LoVo (cell line): ENCODE measurements at regions not wholly inside any gene's neighbourhood (a gene's known extent, or its start where the extent isn't known, plus 50 kb on each side); places are given as distances from the start of the nearest gene placed in this dataset.
"Not testable (repeated sequence)": the region's sequence is repeated elsewhere in the genome, so short reads cannot be mapped to it uniquely, and the experiment has no call there.

ENCODE experiments used
- DNase-seq: peaks from one replicate; pipeline ENCODE4 v3.0.0-alpha.2; 2016; ENCODE audit warnings: low spot score

DNA sequence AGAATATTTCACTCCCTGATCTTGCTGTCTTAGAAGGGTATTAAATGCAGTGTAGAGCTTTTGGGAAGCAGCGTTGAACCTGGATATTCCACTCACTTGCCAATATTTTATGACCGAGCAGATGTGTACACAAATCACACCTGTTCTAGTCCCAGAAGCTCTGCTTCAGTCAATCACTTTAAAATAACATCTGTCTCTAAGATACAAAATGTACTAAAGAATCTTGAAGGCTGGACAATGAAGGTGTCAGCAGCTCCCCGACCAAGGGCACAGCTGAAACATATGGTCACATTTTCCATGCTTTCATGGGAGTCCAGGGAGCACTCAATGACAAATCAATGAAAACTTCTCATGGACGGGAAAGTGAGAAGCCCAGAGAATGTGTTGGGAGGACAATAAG, 668.3 kb downstream of the PRIM2 start:
- DNase-seq = not testable (repeated sequence)

DNA sequence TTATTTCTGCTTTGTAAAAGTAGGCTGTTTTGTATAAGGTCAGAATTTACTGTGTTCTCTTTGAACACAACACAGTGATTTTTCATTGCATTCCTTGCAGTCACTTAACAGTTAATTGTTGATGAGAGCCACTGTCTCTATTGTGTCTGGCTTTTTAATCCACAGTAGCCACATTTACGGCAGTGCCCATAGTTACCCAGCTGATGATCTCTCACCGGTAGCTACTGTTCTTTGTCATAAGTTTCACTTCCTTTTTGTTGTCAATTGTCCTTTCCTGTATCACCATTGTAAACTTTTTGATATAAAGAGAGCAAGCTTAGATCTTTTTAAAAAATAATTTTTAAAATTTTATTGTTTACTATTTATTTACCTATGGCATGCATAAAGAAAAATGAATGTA, 669.2 kb downstream of the PRIM2 start:
- DNase-seq = not testable (repeated sequence)

DNA sequence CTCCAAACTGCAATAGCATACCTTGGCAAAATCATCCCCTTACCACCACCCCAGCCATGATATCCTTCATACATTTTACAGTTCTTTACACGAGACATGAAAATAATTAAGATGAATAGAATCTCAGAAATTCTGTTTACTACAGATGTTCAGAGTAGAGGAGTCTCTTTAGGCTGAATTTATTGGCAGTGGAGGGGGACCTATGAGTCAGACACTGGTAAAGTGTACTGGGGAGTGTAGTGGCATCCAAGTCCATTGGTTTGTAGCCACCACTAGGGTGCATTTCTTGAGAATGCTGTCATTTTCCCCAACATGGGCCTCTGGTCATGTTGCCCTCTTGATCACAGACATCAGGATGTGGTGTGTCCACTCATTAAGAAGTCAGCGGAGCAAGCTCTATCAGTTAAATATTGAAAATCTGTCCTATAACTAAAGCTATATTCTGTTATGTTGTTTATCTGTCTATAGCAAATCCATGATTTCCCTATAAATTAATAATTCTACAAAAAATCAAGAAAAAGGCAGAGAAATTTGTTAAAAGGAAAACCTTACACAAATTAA, 672.2 kb downstream of the PRIM2 start:
- not testable (repeated sequence) for DNase-seq

DNA sequence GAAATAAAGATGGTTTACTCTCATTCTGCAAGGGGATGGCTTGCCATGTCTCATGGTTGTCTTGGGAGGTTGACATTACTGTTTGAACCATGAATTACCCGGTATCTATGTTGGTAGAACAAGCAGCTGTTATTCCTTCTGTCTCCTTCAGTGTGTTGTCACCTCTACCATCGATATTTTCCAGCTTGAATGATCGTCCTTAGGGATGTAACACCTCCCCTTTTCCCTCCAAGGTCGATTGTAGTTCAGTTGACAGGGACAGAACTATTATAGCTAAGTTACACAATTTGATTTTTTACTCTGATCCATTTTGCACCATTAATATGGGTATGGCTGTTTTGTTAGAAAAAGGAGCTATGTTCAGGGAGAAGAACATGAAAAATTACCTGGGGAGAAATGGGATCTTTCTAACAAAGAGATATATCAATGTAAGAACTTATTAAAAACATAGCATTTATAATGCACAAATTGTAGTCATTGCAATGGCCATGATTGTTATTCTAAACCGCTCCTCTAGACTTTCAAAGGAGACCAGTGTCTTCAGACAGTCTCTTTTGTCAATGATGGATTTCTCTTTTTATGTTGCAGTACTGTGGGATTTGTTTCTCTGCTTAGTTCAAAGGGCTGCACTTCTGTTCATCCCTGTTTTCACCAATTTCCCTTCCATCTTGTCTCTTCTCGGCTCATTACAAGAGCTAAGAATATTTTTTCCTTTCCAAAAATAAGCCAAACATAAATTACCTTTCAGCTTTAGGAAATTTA, 681.6 kb downstream of the PRIM2 start:
- not testable (repeated sequence) for DNase-seq

DNA sequence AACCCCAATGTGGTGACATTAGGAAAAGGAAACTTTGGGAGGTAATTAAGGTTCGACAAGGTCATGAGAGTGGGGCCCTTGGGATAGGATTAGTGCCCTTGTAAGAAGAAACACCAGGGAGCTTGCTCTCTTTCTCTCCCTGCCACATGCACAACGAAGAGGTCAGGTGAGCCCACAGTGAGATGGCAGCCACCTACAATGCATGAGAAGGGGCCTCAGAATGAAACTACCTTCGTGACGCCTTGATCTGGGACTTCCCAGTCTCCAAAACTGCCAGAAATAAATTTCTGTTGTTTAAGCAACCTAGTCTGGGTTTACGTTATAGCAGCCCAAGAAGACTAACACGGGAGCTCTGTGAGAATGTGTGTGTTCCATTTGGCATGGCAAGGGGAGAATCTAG, 682.8 kb downstream of the PRIM2 start:
- not testable (repeated sequence) for DNase-seq

DNA sequence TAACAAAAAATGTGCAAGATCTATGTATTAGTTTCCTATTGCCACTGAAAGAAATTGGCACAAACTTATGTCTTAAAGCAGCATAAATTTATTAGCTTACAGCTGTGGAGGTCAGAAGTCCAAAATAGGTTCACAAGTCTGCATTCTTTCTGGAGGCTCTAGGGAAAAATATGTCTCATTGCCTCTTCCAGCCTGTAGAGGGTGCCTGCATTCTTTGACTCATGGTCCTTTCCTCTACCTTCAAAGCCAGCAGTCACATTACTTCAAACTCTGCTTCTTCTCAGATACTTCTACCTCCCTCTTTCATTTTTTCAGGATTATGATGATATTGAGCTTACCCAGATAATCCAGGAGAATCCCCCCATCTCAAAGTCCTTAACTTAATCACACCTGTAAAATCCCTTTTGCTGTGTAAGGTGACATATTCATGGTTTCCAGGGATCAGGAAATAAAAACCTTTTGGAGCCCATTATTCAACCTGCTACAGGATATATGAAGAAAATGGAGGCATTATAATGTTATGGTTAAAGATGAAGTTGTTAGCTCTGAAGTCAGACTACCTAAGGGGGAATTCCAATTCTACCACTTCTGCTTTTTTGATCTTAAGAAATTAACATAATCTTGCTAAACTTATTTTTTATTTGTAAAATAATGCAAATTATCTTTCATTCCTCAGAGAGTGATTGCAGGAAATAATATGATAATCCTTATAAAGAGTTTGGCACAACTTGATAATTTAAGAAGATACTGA, 686.2 kb downstream of the PRIM2 start:
- not testable (repeated sequence) for DNase-seq

DNA sequence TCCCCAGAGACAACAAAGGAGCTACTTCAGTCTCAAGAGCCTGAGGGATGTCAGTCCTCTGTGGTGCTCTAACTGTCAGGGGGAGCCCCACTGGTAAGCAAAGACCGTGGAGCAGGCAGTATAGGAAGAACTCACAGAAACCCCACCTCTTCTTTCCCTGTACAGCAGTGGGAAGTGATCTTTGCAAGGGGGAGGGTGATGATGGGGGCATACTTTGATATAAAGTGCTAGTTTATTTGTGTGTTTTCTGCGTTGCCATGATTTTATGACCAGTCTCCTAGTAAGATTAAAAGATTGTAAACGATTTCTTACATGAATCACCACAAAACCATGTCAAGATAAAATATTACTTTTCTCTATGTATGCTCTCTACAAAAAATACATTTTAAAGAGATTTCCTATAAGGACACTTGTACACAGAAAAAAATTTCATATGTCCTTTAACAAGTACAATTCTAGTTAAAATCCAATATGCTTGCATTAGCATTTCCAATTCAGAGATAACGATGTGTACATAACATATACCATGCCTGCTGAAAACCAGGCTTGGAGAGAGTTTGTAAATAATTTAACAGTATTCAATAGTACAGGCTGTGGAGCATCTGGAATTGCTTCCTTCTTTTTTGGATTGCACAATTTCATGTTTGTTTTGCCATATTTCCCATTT, 690.0 kb downstream of the PRIM2 start:
- DNase-seq = not testable (repeated sequence)

DNA sequence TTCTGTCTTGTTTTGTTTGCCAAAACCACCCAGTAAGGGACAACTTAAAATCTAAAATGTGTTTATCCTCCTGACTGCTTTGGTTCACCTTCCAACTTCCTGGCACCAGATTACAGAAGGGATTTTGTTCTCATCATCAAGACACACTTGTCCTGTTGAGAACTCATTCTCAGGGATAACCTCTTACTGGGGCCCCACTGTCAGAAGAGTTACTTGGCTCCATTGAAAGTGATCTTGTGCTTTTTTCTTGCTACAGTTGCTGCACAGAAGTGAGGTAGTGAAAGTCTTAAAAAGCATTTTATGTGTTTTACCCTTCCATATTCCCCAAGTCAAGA, 690.5 kb downstream of the PRIM2 start:
- DNase-seq = not testable (repeated sequence)

DNA sequence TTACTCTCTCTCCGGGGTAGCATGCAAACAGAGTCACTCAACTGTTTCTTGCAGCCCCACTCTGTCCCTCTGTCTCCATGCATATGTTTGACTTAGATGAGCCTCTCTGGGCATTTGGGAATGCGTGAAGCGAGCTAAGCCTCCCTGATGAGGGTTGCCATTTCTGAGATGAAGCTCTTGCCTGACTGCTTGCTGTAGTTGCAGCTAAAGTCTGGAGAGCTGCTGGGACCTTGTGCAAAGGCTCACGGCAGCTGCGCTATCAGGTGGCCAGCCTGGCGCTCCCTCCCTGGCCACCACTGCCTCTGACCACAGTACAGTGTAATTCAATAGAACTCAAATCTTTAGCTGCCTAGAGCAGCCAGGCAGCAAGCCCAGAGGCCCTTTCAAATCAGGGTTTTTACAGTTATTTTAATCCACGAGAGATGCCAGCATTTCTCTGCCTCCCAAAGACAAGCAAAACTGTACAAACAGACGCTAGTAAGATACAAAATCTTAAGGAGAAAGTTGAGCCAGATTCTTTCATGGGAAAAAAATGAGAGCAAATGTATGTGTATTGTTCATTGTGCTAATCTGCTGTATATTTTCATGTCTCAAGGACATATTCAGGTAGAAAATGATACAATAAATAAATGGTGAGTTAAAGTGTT, 694.6 kb downstream of the PRIM2 start:
- DNase-seq = not testable (repeated sequence)

DNA sequence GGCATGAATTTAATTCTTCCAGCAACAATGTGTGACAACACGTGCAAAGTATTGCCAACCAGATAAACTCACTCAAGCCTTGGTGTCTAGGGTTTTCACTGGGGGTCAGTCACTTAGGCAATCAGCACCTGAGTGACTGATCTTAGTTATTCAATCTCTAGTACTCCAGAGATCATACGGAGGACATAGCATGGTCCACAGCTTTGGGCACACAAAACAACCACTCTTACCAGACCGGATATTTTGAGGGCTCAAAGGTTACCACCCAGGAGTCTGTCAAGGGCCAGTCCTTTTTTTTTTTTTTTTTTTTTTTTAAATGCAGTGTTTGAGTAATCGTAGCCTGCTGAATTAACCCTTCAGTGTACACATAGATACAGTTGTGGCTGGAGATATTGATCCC, 699.2 kb downstream of the PRIM2 start:
- DNase-seq = not testable (repeated sequence)

DNA sequence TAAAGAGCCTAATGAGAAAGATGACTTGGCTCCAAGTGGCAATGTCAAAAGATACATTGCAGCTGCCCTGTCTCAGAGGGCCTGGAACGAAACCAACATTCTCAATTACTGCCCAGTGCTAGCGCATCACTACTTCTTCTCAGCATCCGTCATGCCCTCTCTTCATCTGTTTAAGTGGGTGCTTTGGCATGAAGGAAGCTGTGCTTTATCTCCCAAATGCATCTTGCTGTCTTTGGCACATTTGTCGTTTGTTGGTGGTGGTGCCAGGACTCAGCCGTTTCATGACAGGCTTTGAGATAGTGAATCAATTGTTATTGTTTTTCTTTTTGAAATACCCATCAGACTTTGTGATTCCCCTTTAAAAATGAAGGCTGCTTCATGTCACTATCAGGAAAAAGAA, 710.8 kb downstream of the PRIM2 start:
- not testable (repeated sequence) for DNase-seq

DNA sequence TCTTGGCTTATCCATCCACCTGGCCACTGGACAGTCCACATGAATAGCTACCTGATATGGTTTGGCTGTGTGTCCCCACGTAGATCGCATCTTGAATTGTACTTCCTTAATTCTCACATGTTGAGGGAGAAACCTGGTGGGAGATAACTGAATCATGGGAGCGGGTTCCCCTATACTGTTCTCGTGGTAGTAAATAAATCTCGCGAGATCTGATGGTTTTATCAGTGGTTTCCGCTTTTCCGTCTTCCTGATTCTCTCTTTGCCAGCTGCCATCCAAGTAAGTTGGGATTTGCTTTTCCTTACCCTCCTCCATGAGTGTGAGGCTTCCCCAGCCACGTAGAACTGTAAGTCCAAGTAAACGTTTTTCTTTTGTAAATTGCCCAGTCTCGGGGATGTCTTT, 720.8 kb downstream of the PRIM2 start:
- DNase-seq = not testable (repeated sequence)

DNA sequence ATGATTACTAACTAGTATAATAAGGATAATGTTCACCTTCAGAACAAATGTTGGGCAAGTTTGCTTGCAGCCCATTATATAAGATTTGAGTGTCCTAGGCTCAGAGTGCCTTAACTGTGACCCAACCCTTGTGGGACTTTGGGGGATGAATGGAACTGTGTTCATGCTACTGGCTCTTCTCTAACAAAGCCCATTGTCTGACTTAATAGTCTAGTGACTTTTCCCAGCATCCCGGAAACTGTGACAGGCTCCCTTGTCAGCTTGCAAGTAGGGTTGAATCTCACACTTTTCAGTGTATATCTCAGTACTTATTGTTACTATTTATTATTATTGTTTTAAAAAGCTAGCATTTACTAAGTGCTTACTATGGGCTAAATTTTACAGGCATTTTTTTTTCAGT, 729.2 kb downstream of the PRIM2 start:
- not testable (repeated sequence) for DNase-seq

DNA sequence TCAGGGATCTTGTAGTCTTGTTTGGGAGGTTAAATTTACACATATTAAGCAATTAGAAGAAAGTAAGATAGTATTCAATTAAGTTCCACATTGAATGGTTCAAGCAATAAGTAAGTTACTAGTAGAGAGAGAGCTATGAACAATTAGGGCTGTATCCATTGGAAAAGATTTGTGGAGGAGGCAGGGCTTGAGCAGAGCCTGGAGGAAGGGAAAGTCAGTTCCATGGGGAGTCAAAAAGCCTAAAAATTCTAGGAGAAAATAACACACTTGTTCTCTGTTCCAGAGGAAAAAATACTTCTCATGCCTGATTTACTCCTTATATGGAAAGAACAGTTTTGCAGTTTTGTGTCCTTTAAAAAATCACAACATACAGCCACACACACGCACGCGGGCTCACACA, 730.0 kb downstream of the PRIM2 start:
- not testable (repeated sequence) for DNase-seq

DNA sequence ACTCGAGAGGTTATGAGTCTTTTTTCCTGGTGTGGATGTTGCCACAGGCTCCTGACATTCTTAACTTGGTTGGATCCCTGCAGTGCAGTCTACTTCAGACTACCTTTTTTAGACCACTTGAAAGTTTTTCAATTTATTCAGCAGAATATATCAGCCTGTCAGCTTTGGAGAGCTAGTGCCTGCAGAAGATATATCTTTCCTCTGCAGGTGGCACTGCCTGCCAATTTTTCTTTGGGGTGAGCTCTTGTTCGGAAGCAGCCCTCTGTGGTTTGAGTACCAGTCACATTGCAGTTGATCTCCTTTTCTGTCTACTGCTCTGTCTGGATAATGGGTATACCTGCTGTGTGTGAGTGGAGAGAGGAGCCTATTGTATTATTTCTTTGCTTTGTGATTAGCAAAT, 730.4 kb downstream of the PRIM2 start:
- DNase-seq = not testable (repeated sequence)

DNA sequence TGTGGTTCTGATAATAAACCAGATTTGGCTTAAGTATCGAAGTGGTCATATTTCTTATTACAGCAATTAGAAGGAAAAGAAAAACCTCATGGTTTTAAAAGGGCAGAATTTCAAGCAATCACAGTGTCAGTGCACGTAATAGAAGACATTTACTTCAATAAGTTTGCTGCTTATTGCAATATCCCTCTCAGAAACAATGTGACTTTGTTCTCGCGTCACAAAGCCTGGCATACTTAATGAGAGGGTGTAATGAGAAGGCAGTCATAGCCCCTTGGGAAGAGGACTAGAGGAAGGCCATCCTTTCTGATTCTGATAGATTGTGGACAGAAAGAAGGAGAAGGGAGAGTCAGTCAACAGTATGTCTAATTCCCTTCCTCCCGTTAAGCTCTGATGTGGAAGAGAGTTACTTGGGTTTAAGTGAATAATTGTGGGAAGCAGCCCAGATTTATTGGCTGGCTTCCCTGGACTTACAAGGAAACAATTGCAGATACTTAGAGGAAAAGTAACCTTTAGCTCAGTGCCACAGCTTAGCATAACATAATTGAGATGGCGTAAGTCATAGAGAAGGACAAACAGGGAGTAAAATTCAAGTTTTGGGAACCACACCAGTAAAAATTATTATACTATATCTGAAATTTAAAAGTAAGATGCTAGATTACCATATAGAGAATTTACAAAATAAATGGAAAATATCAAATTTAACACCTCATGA, 738.2 kb downstream of the PRIM2 start:
- not testable (repeated sequence) for DNase-seq

DNA sequence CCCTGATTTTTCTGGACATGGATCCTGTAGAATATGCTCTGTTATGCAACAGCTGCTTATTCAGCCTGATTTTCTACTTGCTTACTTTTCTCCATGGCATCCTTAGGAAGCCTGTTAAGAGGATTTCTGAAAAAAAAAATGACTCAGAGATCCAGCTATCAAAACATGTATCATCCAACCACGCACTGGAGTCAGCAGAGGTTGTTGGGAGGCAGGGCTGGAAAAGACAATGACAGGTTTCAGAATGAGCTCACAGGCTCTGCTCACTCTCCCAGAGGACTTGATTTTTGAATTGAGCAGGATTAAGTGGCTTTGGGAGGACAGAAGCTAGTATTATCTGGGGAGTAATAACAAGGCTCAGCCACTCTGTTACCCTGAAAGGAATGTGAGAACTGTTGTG, 742.3 kb downstream of the PRIM2 start:
- not testable (repeated sequence) for DNase-seq

DNA sequence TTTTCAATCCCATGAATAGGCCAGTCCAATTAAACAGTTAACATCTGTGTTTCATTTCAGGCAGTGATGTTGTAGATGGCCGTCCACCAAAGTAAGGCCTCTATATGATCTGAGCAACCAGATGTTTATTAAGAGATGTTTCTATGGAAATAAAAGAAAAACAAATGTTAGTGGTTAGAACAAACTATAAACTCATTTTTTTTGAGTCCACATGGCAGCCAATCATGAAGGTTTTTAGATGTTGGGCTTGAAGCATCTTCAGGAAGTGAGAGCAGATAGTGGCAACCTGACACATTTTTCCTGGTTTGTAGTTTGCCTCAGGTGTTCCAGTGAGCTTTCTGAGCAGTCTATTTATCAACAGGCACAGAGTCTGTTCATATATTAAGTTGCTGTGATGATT, 746.1 kb downstream of the PRIM2 start:
- not testable (repeated sequence) for DNase-seq

DNA sequence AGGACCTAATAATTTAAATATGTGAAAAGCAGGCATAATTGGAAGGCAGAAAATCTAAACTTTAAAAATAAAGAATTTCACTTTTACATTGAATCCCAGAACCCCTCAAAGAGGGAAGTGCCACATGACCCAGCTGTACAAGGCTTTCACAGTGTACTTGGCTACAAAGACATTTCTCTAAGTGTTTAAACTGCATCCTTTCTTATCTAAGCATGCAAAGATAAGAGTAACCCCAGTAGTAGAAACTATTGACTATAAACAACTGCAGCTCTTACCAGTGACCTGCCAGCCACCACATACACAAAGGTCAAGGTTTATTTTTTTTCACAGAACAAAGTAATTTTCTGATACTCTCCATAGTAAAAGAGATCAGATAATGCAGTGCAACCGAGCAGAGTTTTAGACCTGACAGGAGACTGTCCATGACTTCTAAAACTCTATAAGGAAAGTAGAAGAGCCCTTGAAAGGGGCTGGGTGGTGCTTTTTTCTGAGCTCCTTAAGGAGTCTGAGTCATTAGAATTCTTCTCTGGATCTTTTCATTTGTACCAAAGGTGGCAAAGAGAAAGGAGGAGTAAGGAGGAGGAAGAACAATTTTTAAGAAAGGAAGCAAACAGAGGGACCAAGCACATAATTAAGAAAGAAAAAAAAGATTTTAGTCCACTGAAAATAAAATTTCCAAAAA, 750.6 kb downstream of the PRIM2 start:
- not testable (repeated sequence) for DNase-seq

DNA sequence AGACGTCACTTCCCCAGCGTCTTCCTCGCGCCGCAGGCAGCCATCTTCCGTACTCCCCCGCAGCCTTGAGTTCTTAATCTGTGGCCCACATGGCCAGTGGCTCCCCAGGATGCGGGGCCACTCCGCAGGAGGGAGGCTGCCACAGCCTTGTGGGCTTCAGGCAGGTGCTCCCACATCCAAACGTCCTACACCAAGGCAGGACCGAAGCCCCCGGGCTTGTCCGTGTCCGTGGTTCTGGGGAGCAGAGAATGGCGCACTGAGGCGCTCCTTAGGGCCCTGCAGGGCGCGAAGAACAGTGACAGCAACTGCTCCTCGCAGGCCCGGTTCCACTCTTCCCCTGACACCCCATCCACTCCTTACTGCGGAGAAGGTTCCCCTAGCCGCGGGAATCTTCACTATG, 755.8 kb downstream of the PRIM2 start:
- no peak for DNase-seq

DNA sequence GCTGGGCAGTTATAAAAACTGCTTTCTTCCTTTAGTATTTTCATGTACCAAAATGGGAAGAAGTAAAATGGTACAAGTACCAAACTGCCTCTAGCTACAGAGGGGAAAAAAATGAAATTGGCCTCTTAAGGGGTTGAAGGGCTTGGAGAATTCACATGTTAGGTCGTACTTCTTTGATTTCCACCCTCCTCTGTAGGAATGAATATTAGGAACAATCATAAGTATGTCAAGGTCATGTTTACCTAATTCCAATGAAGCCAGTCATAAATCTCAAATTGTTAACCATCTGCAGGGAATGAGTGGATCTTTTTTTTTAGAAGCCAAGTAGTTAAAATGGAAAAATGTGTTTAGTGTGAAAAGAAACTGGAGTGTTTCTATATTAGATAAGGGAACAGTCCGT, 772.6 kb downstream of the PRIM2 start:
- not testable (repeated sequence) for DNase-seq
